ENCODE measurements at regions not wholly inside any gene's neighbourhood (a gene's known extent, or its start where the extent isn't known, plus 50 kb on each side); places are given as distances from the start of the nearest gene placed in this dataset.

- Mint-ChIP-seq H3K4me3 (no peak overlapping the region), H3K4me1 (no peaks in the 10 kb centered on the region), H3K27me3 (no peaks in the 10 kb centered on the region), H3K36me3 (peaks cover 30 to 61% (median 48%) of the 10 kb centered on the region in 3 donors), H3K27ac (no peak overlapping the region), H3K9me3 (no peaks in the 10 kb centered on the region)
- ChIA-PET CTCF (no interaction called here), POLR2A (no interaction called here)
- Histone ChIP-seq H3K27me3 (ENCODE audit: insufficient read depth, low read length, poor library complexity, severe bottlenecking) (no peaks in the 10 kb centered on the region), H3K9me3 (ENCODE audit: low read length) (no peaks in the 10 kb centered on the region), H3K36me3 (ENCODE audit: insufficient read depth, low read length) (no peaks in the 10 kb centered on the region), H3K27ac (ENCODE audit: low read depth, low read length) (no peak overlapping the region), H3K4me1 (ENCODE audit: insufficient read depth, low read length) (no peaks in the 10 kb centered on the region), H3K4me3 (ENCODE audit: low read length) (no peak overlapping the region)
- no peak for DNase-seq
Observed at GRCh38 chr16:27678955-27679354, 129.0 kb downstream of the KATNIP start.

- no peaks in the 10 kb centered on the region for H3K27me3 ChIP-seq (ENCODE audit: insufficient read depth, low read length, poor library complexity, severe bottlenecking)
- Mint-ChIP-seq H3K4me1 (no peaks in the 10 kb centered on the region), H3K27me3 (no peaks in the 10 kb centered on the region), H3K27ac (peak overlapping the region in 1 of 8 donors; percentile 20), H3K36me3 (peaks cover 30 to 59% (median 45%) of the 10 kb centered on the region in 3 donors), H3K9me3 (no peaks in the 10 kb centered on the region), H3K4me3 (no peak overlapping the region)
- DNase-seq: no peak
- ChIA-PET CTCF (no interaction called here), POLR2A (no interaction called here)
- no peak overlapping the region for H3K27ac ChIP-seq (ENCODE audit: low read depth, low read length)
- H3K4me3 ChIP-seq (ENCODE audit: low read length): no peak overlapping the region
- H3K9me3 ChIP-seq (ENCODE audit: low read length): no peaks in the 10 kb centered on the region
- H3K36me3 ChIP-seq (ENCODE audit: insufficient read depth, low read length): no peaks in the 10 kb centered on the region
- H3K4me1 ChIP-seq (ENCODE audit: insufficient read depth, low read length): no peaks in the 10 kb centered on the region
Observed at GRCh38 chr16:27679899-27680298, 130.0 kb downstream of the KATNIP start.

GRCh38 chr16:27681681-27682080 is 131.7 kb downstream of the KATNIP start:
- H3K27me3 Mint-ChIP-seq: no peaks in the 10 kb centered on the region
- CTCF ChIA-PET: no interaction called here
- Histone ChIP-seq H3K36me3 (ENCODE audit: insufficient read depth, low read length) (no peaks in the 10 kb centered on the region), H3K27me3 (ENCODE audit: insufficient read depth, low read length, poor library complexity, severe bottlenecking) (no peaks in the 10 kb centered on the region), H3K4me1 (ENCODE audit: insufficient read depth, low read length) (no peaks in the 10 kb centered on the region), H3K9me3 (ENCODE audit: low read length) (no peaks in the 10 kb centered on the region), H3K27ac (ENCODE audit: low read depth, low read length) (no peak overlapping the region), H3K4me3 (ENCODE audit: low read length) (no peak overlapping the region)
- no peak overlapping the region for H3K4me3 Mint-ChIP-seq
- POLR2A ChIA-PET: no interaction called here
- H3K9me3 Mint-ChIP-seq: no peaks in the 10 kb centered on the region
- H3K36me3 Mint-ChIP-seq: peaks cover 30 to 57% (median 41%) of the 10 kb centered on the region in 3 donors
- no peaks in the 10 kb centered on the region for H3K4me1 Mint-ChIP-seq
- DNase-seq: no peak
- H3K27ac Mint-ChIP-seq: no peak overlapping the region

- H3K27ac Mint-ChIP-seq: no peak overlapping the region
- no peaks in the 10 kb centered on the region for H3K9me3 ChIP-seq (ENCODE audit: low read length)
- no peaks in the 10 kb centered on the region for H3K4me1 ChIP-seq (ENCODE audit: insufficient read depth, low read length)
- DNase-seq: no peak
- POLR2A ChIA-PET: no interaction called here
- H3K36me3 ChIP-seq (ENCODE audit: insufficient read depth, low read length): no peaks in the 10 kb centered on the region
- H3K4me3 ChIP-seq (ENCODE audit: low read length): no peak overlapping the region
- H3K4me1 Mint-ChIP-seq: no peaks in the 10 kb centered on the region
- H3K4me3 Mint-ChIP-seq: no peak overlapping the region
- H3K27me3 Mint-ChIP-seq: no peaks in the 10 kb centered on the region
- H3K9me3 Mint-ChIP-seq: no peaks in the 10 kb centered on the region
- CTCF ChIA-PET: no interaction called here
- H3K27ac ChIP-seq (ENCODE audit: low read depth, low read length): no peak overlapping the region
- peaks cover 23 to 41% (median 32%) of the 10 kb centered on the region in 3 donors for H3K36me3 Mint-ChIP-seq
- no peaks in the 10 kb centered on the region for H3K27me3 ChIP-seq (ENCODE audit: insufficient read depth, low read length, poor library complexity, severe bottlenecking)
Observed at GRCh38 chr16:27684047-27684446, 134.1 kb downstream of the KATNIP start.

- Histone ChIP-seq H3K27me3 (ENCODE audit: insufficient read depth, low read length, poor library complexity, severe bottlenecking) (no peaks in the 10 kb centered on the region), H3K27ac (ENCODE audit: low read depth, low read length) (no peak overlapping the region), H3K36me3 (ENCODE audit: insufficient read depth, low read length) (no peaks in the 10 kb centered on the region), H3K4me1 (ENCODE audit: insufficient read depth, low read length) (no peaks in the 10 kb centered on the region), H3K4me3 (ENCODE audit: low read length) (no peak overlapping the region), H3K9me3 (ENCODE audit: low read length) (no peaks in the 10 kb centered on the region)
- no peak overlapping the region for H3K27ac Mint-ChIP-seq
- peaks cover 15 to 32% (median 26%) of the 10 kb centered on the region in 3 donors for H3K36me3 Mint-ChIP-seq
- H3K4me1 Mint-ChIP-seq: no peaks in the 10 kb centered on the region
- ChIA-PET POLR2A (no interaction called here), CTCF (no interaction called here)
- no peak for DNase-seq
- no peaks in the 10 kb centered on the region for H3K9me3 Mint-ChIP-seq
- no peaks in the 10 kb centered on the region for H3K27me3 Mint-ChIP-seq
- no peak overlapping the region for H3K4me3 Mint-ChIP-seq
Observed at GRCh38 chr16:27685807-27686206, 135.9 kb downstream of the KATNIP start.

GRCh38 chr16:27686926-27687325 is 137.0 kb downstream of the KATNIP start:
- Mint-ChIP-seq H3K4me3 (no peak overlapping the region), H3K27me3 (no peaks in the 10 kb centered on the region), H3K9me3 (no peaks in the 10 kb centered on the region), H3K36me3 (peaks cover 10 to 24% (median 22%) of the 10 kb centered on the region in 3 donors), H3K27ac (no peak overlapping the region), H3K4me1 (no peaks in the 10 kb centered on the region)
- DNase-seq: no peak
- Histone ChIP-seq H3K36me3 (ENCODE audit: insufficient read depth, low read length) (no peaks in the 10 kb centered on the region), H3K9me3 (ENCODE audit: low read length) (no peaks in the 10 kb centered on the region), H3K4me1 (ENCODE audit: insufficient read depth, low read length) (no peaks in the 10 kb centered on the region), H3K27me3 (ENCODE audit: insufficient read depth, low read length, poor library complexity, severe bottlenecking) (no peaks in the 10 kb centered on the region), H3K27ac (ENCODE audit: low read depth, low read length) (no peak overlapping the region), H3K4me3 (ENCODE audit: low read length) (no peak overlapping the region)
- POLR2A ChIA-PET: no interaction called here
- CTCF ChIA-PET: interaction anchor here (1.2 kb wide), 1 partner anchor 46 kb away, joined by 3 read pairs; no protein-coding TSS in a partner anchor

GRCh38 chr16:27687605-27688004 is 137.7 kb downstream of the KATNIP start:
- no peak overlapping the region for H3K4me3 ChIP-seq (ENCODE audit: low read length)
- no peak for DNase-seq
- H3K4me1 ChIP-seq (ENCODE audit: insufficient read depth, low read length): no peaks in the 10 kb centered on the region
- Mint-ChIP-seq H3K36me3 (peaks cover 8 to 18% (median 15%) of the 10 kb centered on the region in 3 donors), H3K4me3 (no peak overlapping the region), H3K27ac (no peak overlapping the region), H3K4me1 (peaks cover 0 to 2% (median 0%) of the 10 kb centered on the region in 3 donors), H3K9me3 (no peaks in the 10 kb centered on the region), H3K27me3 (no peaks in the 10 kb centered on the region)
- no peaks in the 10 kb centered on the region for H3K27me3 ChIP-seq (ENCODE audit: insufficient read depth, low read length, poor library complexity, severe bottlenecking)
- POLR2A ChIA-PET: no interaction called here
- CTCF ChIA-PET: interaction anchor here (1.2 kb wide), 1 partner anchor 47 kb away, joined by 3 read pairs; no protein-coding TSS in a partner anchor
- no peak overlapping the region for H3K27ac ChIP-seq (ENCODE audit: low read depth, low read length)
- no peaks in the 10 kb centered on the region for H3K9me3 ChIP-seq (ENCODE audit: low read length)
- H3K36me3 ChIP-seq (ENCODE audit: insufficient read depth, low read length): no peaks in the 10 kb centered on the region

- CTCF ChIA-PET: interaction anchor here (1.1 kb wide), 1 partner anchor 10 kb away, joined by 5 read pairs; no protein-coding TSS in a partner anchor
- peaks cover 0 to 8% (median 5%) of the 10 kb centered on the region in 3 donors for H3K36me3 Mint-ChIP-seq
Observed at GRCh38 chr16:27689711-27690110, 139.8 kb downstream of the KATNIP start.

GRCh38 chr16:27690608-27691007 is 140.7 kb downstream of the KATNIP start:
- Histone ChIP-seq H3K9me3 (ENCODE audit: low read length) (no peaks in the 10 kb centered on the region), H3K27ac (ENCODE audit: low read depth, low read length) (no peak overlapping the region), H3K36me3 (ENCODE audit: insufficient read depth, low read length) (no peaks in the 10 kb centered on the region), H3K4me1 (ENCODE audit: insufficient read depth, low read length) (no peaks in the 10 kb centered on the region), H3K4me3 (ENCODE audit: low read length) (no peak overlapping the region), H3K27me3 (ENCODE audit: insufficient read depth, low read length, poor library complexity, severe bottlenecking) (no peaks in the 10 kb centered on the region)
- ChIA-PET CTCF (no interaction called here), POLR2A (no interaction called here)
- DNase-seq: no peak
- H3K4me3 Mint-ChIP-seq: no peak overlapping the region
- H3K27ac Mint-ChIP-seq: no peak overlapping the region
- peaks cover 0 to 10% (median 5%) of the 10 kb centered on the region in 3 donors for H3K36me3 Mint-ChIP-seq
- no peaks in the 10 kb centered on the region for H3K27me3 Mint-ChIP-seq
- H3K4me1 Mint-ChIP-seq: peaks cover 0 to 7% (median 0%) of the 10 kb centered on the region in 3 donors
- no peaks in the 10 kb centered on the region for H3K9me3 Mint-ChIP-seq

More at GRCh38 chr16:27689711-27690110, 139.8 kb downstream of the KATNIP start:
- Histone ChIP-seq H3K36me3 (ENCODE audit: insufficient read depth, low read length) (no peaks in the 10 kb centered on the region), H3K4me3 (ENCODE audit: low read length) (no peak overlapping the region), H3K27me3 (ENCODE audit: insufficient read depth, low read length, poor library complexity, severe bottlenecking) (no peaks in the 10 kb centered on the region), H3K9me3 (ENCODE audit: low read length) (no peaks in the 10 kb centered on the region), H3K4me1 (ENCODE audit: insufficient read depth, low read length) (no peaks in the 10 kb centered on the region), H3K27ac (ENCODE audit: low read depth, low read length) (no peak overlapping the region)
- POLR2A ChIA-PET: no interaction called here
- no peak overlapping the region for H3K27ac Mint-ChIP-seq
- H3K4me1 Mint-ChIP-seq: peaks cover 0 to 7% (median 0%) of the 10 kb centered on the region in 3 donors
- DNase-seq: no peak
- no peaks in the 10 kb centered on the region for H3K9me3 Mint-ChIP-seq
- no peaks in the 10 kb centered on the region for H3K27me3 Mint-ChIP-seq
- no peak overlapping the region for H3K4me3 Mint-ChIP-seq

Data from CD8-positive, alpha-beta memory T cell (primary cell).